ENCODE measurements at regions not wholly inside any gene's neighbourhood (a gene's known extent, or its start where the extent isn't known, plus 50 kb on each side); places are given as distances from the start of the nearest gene placed in this dataset.

DNA sequence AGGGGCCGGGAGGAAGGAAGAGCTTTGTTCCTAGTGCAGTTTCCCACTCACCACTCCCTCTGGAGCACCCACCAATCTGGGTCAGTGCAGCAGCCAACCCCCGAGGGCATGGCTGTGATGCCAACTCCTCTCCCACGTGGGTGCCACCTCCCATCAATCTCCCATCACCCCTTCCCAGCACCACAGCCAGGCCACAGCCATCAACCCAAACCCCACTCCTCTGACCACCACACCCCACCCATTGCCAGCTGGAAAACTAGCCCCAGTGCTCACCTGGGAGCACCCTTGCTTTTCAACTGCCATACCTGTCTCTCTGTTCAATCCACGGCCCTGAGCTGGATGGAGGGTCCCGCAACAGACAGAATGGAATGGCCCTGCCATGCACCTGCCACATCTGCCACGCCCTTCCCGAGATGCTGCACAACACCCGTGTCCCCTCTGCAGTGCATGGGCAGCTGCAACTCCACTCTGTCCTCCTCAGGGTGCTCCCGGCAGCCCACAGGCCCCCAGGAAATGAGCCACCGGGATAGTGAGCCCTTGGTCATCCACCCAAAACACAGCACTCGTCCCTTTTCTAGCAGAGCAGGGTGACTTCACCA, 112.4 kb upstream of the ID2 start:
- H3K4me1 ChIP-seq (ENCODE audit: control insufficient read depth, insufficient read depth, low read length) = no peaks in the 10 kb centered on the region
- no peaks in the 10 kb centered on the region for H3K36me3 ChIP-seq (ENCODE audit: control insufficient read depth, insufficient read depth, low read length)
- Mint-ChIP-seq H3K36me3 (ENCODE audit: low read depth) (no peaks in the 10 kb centered on the region), H3K9me3 (no peaks in the 10 kb centered on the region), H3K4me3 (no peak overlapping the region), H3K27me3 (ENCODE audit: insufficient read depth) (no peaks in the 10 kb centered on the region), H3K4me1 (peaks cover 21% of the 10 kb centered on the region), H3K27ac (no peak overlapping the region)
- WGBS, 2 experiments (ENCODE audit: insufficient coverage in 1 of 2, insufficient read length in 1 of 2) = 89 to 98% methylated on average over 5 to 11 of the region's 11 CpGs
- no peak overlapping the region for H3K27ac ChIP-seq (ENCODE audit: low read depth, low read length)
- H3K4me3 ChIP-seq (ENCODE audit: low read length) = no peak overlapping the region
- no peak overlapping the region for H3K9ac ChIP-seq (ENCODE audit: extremely low read depth, low read length, poor library complexity, severe bottlenecking)
- H3K27me3 ChIP-seq (ENCODE audit: control insufficient read depth, insufficient read depth, low read length, poor library complexity, severe bottlenecking) = no peaks in the 10 kb centered on the region
- no peak for DNase-seq
- no peaks in the 10 kb centered on the region for H3K9me3 ChIP-seq (ENCODE audit: control insufficient read depth, low read length)
- TF ChIP-seq, protein P1, sequence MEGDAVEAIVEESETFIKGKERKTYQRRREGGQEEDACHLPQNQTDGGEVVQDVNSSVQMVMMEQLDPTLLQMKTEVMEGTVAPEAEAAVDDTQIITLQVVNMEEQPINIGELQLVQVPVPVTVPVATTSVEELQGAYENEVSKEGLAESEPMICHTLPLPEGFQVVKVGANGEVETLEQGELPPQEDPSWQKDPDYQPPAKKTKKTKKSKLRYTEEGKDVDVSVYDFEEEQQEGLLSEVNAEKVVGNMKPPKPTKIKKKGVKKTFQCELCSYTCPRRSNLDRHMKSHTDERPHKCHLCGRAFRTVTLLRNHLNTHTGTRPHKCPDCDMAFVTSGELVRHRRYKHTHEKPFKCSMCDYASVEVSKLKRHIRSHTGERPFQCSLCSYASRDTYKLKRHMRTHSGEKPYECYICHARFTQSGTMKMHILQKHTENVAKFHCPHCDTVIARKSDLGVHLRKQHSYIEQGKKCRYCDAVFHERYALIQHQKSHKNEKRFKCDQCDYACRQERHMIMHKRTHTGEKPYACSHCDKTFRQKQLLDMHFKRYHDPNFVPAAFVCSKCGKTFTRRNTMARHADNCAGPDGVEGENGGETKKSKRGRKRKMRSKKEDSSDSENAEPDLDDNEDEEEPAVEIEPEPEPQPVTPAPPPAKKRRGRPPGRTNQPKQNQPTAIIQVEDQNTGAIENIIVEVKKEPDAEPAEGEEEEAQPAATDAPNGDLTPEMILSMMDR (conservative IDR thresholded peaks at IDR 0.05) = no peak

DNA sequence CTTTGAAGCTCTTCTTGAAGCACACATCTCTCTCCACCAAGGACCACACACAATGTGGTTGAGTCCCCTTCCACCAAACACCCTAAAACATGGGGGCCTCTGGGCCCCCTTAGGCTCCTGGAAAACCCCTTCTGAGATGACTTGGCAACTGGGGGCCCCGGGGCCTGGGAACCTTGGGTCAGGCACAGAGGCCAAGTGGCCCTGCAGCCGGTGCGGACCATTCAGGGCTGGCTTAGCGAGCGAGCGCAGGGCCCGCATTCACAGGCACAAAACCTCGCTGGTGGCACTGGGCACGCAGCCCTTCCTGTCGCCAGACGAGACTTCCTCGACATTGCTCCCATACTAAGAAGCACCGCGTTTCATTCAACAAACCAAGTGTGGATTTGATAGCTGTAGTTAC, 111.2 kb upstream of the ID2 start:
- Histone ChIP-seq H3K4me1 (ENCODE audit: control insufficient read depth, insufficient read depth, low read length) (no peaks in the 10 kb centered on the region), H3K36me3 (ENCODE audit: control insufficient read depth, insufficient read depth, low read length) (no peaks in the 10 kb centered on the region), H3K27ac (ENCODE audit: low read depth, low read length) (no peak overlapping the region), H3K9ac (ENCODE audit: extremely low read depth, low read length, poor library complexity, severe bottlenecking) (no peak overlapping the region), H3K9me3 (ENCODE audit: control insufficient read depth, low read length) (no peaks in the 10 kb centered on the region), H3K27me3 (ENCODE audit: control insufficient read depth, insufficient read depth, low read length, poor library complexity, severe bottlenecking) (no peaks in the 10 kb centered on the region), H3K4me3 (ENCODE audit: low read length) (no peak overlapping the region)
- Mint-ChIP-seq H3K4me1 (peaks cover 28% of the 10 kb centered on the region), H3K36me3 (ENCODE audit: low read depth) (no peaks in the 10 kb centered on the region), H3K27ac (no peak overlapping the region), H3K4me3 (no peak overlapping the region), H3K9me3 (no peaks in the 10 kb centered on the region), H3K27me3 (ENCODE audit: insufficient read depth) (no peaks in the 10 kb centered on the region)
- TF ChIP-seq, protein P1 (conservative IDR thresholded peaks at IDR 0.05) = no peak
- DNase-seq = no peak
- WGBS, 2 experiments (ENCODE audit: insufficient coverage in 1 of 2, insufficient read length in 1 of 2) = 90 to 93% methylated on average over 11 to 14 of the region's 14 CpGs

DNA sequence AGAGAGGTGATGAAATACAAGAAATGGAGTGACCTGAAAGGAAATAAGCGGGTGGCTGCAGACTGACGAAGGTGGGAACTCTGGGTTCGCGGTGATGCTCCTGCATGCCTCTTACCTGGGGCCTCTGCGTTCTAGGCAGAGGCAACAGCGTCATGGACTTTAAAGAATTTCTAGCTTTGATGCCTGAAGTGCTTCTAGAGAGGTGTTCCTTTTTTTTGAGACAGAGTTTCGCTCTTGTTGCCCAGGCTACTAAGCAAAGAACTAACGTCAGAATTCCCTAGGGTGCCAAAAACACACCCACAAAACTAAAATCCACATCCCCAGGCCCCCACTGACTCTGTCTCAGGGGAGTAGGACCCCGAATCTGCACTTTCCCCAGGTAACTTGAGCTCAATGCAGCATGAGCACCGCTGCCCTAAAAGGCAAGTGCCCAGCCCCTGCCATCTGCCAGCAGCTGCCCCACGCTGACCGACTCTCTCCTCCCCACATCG, 110.5 kb upstream of the ID2 start:
- Histone ChIP-seq H3K4me3 (ENCODE audit: low read length) (no peak overlapping the region), H3K4me1 (ENCODE audit: control insufficient read depth, insufficient read depth, low read length) (no peaks in the 10 kb centered on the region), H3K9me3 (ENCODE audit: control insufficient read depth, low read length) (no peaks in the 10 kb centered on the region), H3K36me3 (ENCODE audit: control insufficient read depth, insufficient read depth, low read length) (no peaks in the 10 kb centered on the region), H3K27ac (ENCODE audit: low read depth, low read length) (no peak overlapping the region), H3K27me3 (ENCODE audit: control insufficient read depth, insufficient read depth, low read length, poor library complexity, severe bottlenecking) (no peaks in the 10 kb centered on the region), H3K9ac (ENCODE audit: extremely low read depth, low read length, poor library complexity, severe bottlenecking) (no peak overlapping the region)
- no peaks in the 10 kb centered on the region for H3K9me3 Mint-ChIP-seq
- no peak overlapping the region for H3K27ac Mint-ChIP-seq
- TF ChIP-seq, protein P1 (conservative IDR thresholded peaks at IDR 0.05) = no peak
- 94 to 96% methylated on average over 8 to 13 of the region's 13 CpGs for WGBS, 2 experiments (ENCODE audit: insufficient coverage in 1 of 2, insufficient read length in 1 of 2)
- H3K27me3 Mint-ChIP-seq (ENCODE audit: insufficient read depth) = no peaks in the 10 kb centered on the region
- no peak overlapping the region for H3K4me3 Mint-ChIP-seq
- no peaks in the 10 kb centered on the region for H3K36me3 Mint-ChIP-seq (ENCODE audit: low read depth)
- DNase-seq = no peak
- H3K4me1 Mint-ChIP-seq = peaks cover 28% of the 10 kb centered on the region

Data from endodermal cell (in vitro differentiated cells).